ENCODE measurements at regions not wholly inside any gene's neighbourhood (a gene's known extent, or its start where the extent isn't known, plus 50 kb on each side); places are given as distances from the start of the nearest gene placed in this dataset.

- no peaks in the 10 kb centered on the region for H3K4me1 Mint-ChIP-seq (ENCODE audit: low read depth)
Observed at GRCh38 chr13:62924395-62924794, 1508.7 kb upstream of the PCDH20 start.

GRCh38 chr13:62920159-62920558 is 1504.5 kb upstream of the PCDH20 start:
- Mint-ChIP-seq H3K27me3 (ENCODE audit: insufficient read depth) (no peaks in the 10 kb centered on the region), H3K27ac (no peak overlapping the region), H3K36me3 (ENCODE audit: low read depth) (no peaks in the 10 kb centered on the region), H3K4me3 (no peak overlapping the region), H3K9me3 (peaks cover 21% of the 10 kb centered on the region), H3K4me1 (ENCODE audit: low read depth) (no peaks in the 10 kb centered on the region)
- TF ChIP-seq, protein P1, sequence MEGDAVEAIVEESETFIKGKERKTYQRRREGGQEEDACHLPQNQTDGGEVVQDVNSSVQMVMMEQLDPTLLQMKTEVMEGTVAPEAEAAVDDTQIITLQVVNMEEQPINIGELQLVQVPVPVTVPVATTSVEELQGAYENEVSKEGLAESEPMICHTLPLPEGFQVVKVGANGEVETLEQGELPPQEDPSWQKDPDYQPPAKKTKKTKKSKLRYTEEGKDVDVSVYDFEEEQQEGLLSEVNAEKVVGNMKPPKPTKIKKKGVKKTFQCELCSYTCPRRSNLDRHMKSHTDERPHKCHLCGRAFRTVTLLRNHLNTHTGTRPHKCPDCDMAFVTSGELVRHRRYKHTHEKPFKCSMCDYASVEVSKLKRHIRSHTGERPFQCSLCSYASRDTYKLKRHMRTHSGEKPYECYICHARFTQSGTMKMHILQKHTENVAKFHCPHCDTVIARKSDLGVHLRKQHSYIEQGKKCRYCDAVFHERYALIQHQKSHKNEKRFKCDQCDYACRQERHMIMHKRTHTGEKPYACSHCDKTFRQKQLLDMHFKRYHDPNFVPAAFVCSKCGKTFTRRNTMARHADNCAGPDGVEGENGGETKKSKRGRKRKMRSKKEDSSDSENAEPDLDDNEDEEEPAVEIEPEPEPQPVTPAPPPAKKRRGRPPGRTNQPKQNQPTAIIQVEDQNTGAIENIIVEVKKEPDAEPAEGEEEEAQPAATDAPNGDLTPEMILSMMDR (IDR thresholded peaks at IDR 0.05), result no peak
- no peak for DNase-seq

More at GRCh38 chr13:62924395-62924794, 1508.7 kb upstream of the PCDH20 start:
- DNase-seq, result no peak
- TF ChIP-seq, protein P1 (IDR thresholded peaks at IDR 0.05), result no peak
- no peaks in the 10 kb centered on the region for H3K27me3 Mint-ChIP-seq (ENCODE audit: insufficient read depth)
- no peak overlapping the region for H3K4me3 Mint-ChIP-seq
- H3K9me3 Mint-ChIP-seq, result peaks cover 28% of the 10 kb centered on the region
- no peaks in the 10 kb centered on the region for H3K36me3 Mint-ChIP-seq (ENCODE audit: low read depth)
- H3K27ac Mint-ChIP-seq, result no peak overlapping the region

DNA sequence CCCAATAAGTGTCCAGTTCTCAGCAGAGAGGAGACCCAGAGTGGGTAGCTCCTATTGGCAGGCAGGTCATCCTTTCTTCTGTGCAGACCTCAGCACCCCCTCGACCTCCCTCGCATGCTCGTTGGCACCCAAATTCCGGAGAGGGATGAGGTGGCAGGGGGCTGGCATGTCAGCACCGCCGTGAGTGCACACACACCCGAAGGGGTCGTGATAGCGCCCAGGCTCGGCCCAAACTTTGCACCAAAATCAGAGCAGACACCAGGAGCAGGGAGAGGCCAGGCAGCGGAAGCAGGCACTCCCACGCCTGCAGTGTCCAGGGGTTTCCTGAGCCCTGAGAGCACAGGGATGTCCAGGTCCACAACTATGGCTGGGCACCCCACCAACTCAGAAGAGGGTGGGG is 1503.8 kb upstream of the PCDH20 start:
- H3K27me3 Mint-ChIP-seq (ENCODE audit: insufficient read depth), result no peaks in the 10 kb centered on the region
- H3K27ac Mint-ChIP-seq, result no peak overlapping the region
- H3K36me3 Mint-ChIP-seq (ENCODE audit: low read depth), result no peaks in the 10 kb centered on the region
- H3K4me3 Mint-ChIP-seq, result no peak overlapping the region
- H3K4me1 Mint-ChIP-seq (ENCODE audit: low read depth), result no peaks in the 10 kb centered on the region
- peaks cover 25% of the 10 kb centered on the region for H3K9me3 Mint-ChIP-seq
- DNase-seq, result no peak
- TF ChIP-seq, protein P1 (IDR thresholded peaks at IDR 0.05), result no peak

- TF ChIP-seq, protein P1 (IDR thresholded peaks at IDR 0.05), result no peak
- Mint-ChIP-seq H3K4me3 (no peak overlapping the region), H3K4me1 (ENCODE audit: low read depth) (no peaks in the 10 kb centered on the region), H3K36me3 (ENCODE audit: low read depth) (no peaks in the 10 kb centered on the region), H3K27me3 (ENCODE audit: insufficient read depth) (no peaks in the 10 kb centered on the region), H3K27ac (no peak overlapping the region), H3K9me3 (peaks cover 27% of the 10 kb centered on the region)
- no peak for DNase-seq
Observed at GRCh38 chr13:62910541-62911060, 1495.0 kb upstream of the PCDH20 start.

DNA sequence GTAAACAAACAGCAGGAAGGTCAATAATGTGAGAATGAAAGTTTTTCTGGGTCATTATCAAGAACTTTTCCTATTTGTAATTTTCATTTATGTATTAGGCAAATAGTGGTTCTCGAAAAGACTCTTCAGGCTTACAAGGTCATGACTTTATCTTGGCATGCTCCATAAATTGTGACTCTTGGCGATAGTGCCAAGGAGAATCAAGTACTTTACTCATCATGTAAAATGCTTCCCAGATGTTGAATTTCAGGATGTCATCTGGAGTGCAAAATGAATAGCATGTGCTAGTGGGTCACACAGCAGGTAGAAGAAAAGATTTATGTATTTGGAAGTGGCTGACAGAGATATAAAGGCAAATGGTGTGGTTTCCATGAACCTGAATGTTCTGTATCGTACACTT is 1492.7 kb upstream of the PCDH20 start:
- no peak overlapping the region for H3K27ac Mint-ChIP-seq
- no peaks in the 10 kb centered on the region for H3K36me3 Mint-ChIP-seq (ENCODE audit: low read depth)
- H3K9me3 Mint-ChIP-seq, result peaks cover 21% of the 10 kb centered on the region
- no peaks in the 10 kb centered on the region for H3K4me1 Mint-ChIP-seq (ENCODE audit: low read depth)
- DNase-seq, result no peak
- no peaks in the 10 kb centered on the region for H3K27me3 Mint-ChIP-seq (ENCODE audit: insufficient read depth)
- no peak overlapping the region for H3K4me3 Mint-ChIP-seq
- TF ChIP-seq, protein P1 (IDR thresholded peaks at IDR 0.05), result no peak

DNA sequence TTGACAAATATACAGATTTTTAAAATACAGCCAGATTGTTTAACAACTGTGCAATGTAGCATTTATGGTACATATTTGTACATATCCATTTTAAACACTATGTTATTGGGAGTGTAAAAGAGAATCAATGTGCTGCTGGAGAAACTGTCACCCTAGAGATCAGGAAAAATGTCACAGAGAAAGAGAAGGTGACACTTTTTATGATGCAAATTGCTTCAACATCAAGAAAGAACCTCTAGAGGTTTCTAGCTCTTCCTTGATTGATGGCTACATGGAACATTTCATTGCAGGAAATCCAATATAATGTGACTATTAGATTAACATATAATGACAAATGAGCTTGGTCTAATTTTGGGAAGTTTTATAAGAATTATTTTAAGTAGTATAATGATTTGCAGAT is 1491.2 kb upstream of the PCDH20 start:
- no peaks in the 10 kb centered on the region for H3K36me3 Mint-ChIP-seq (ENCODE audit: low read depth)
- TF ChIP-seq, protein P1 (IDR thresholded peaks at IDR 0.05), result no peak
- H3K27me3 Mint-ChIP-seq (ENCODE audit: insufficient read depth), result no peaks in the 10 kb centered on the region
- no peak overlapping the region for H3K27ac Mint-ChIP-seq
- no peaks in the 10 kb centered on the region for H3K4me1 Mint-ChIP-seq (ENCODE audit: low read depth)
- peaks cover 24% of the 10 kb centered on the region for H3K9me3 Mint-ChIP-seq
- H3K4me3 Mint-ChIP-seq, result no peak overlapping the region
- DNase-seq, result no peak
